Liver (tissue), 3 donors: ENCODE measurements at regions not wholly inside any gene's neighbourhood (a gene's known extent, or its start where the extent isn't known, plus 50 kb on each side); places are given as distances from the start of the nearest gene placed in this dataset.

ENCODE experiments used
- CTCF ChIP-seq: fragments of 150-350 bp; IDR thresholded peaks from 2 replicates; pipeline ENCODE4 v1.5.1; 2017; ENCODE audit warnings: improper control_type of control experiment, low read depth, low read length; ENCODE audit not compliant: missing input control
- GABPA ChIP-seq, 2 donors: IDR thresholded peaks in 1 of 2; conservative IDR thresholded peaks in 1 of 2; 2 replicates each; pipeline ENCODE4 v1.6.1; 2016; ENCODE audit warnings: antibody characterized with exemption in 2 of 2, mild to moderate bottlenecking in 1 of 2, moderate library complexity in 1 of 2
- HNF4G ChIP-seq: IDR thresholded peaks from 2 replicates; pipeline ENCODE4 v1.6.1; 2016; ENCODE audit warnings: antibody characterized with exemption
- JUND ChIP-seq, 2 donors: IDR thresholded peaks; 2 replicates each; pipeline ENCODE4 v1.6.1; 2016; ENCODE audit warnings: antibody characterized with exemption in 2 of 2
- MAX ChIP-seq: IDR thresholded peaks from 2 replicates; pipeline ENCODE4 v1.6.1; 2016; ENCODE audit warnings: antibody characterized with exemption
- RAD21 ChIP-seq, 2 donors: IDR thresholded peaks; 2 replicates each; pipeline ENCODE4 v1.6.1; 2016; ENCODE audit warnings: antibody characterized with exemption in 2 of 2, mild to moderate bottlenecking in 2 of 2
- REST ChIP-seq: IDR thresholded peaks from 2 replicates; pipeline ENCODE4 v1.6.1; 2016; ENCODE audit warnings: antibody characterized with exemption, mild to moderate bottlenecking
- SP1 ChIP-seq: IDR thresholded peaks from 2 replicates; pipeline ENCODE4 v1.6.1; 2018; ENCODE audit warnings: antibody characterized with exemption, mild to moderate bottlenecking
- TAF1 ChIP-seq: conservative IDR thresholded peaks from 2 replicates; pipeline ENCODE4 v1.6.1; 2016; ENCODE audit warnings: antibody characterized with exemption, mild to moderate bottlenecking
- YY1 ChIP-seq: IDR thresholded peaks from 2 replicates; pipeline ENCODE4 v1.6.1; 2016; ENCODE audit warnings: antibody characterized with exemption, mild to moderate bottlenecking
- donor health status: healthy.
- donor health status: healthy.

- TF ChIP-seq TAF1, result no peak
- TF ChIP-seq CTCF, result no peak
- TF ChIP-seq REST, result no peak
- no peak for TF ChIP-seq RAD21 (IDR thresholded peaks at IDR 0.05)
- TF ChIP-seq YY1, result no peak
- no peak for TF ChIP-seq GABPA (IDR thresholded peaks at IDR 0.05 in 1 of 2, conservative IDR thresholded peaks at IDR 0.05 in 1 of 2)
- TF ChIP-seq MAX, result no peak
- no peak for TF ChIP-seq HNF4G
- TF ChIP-seq SP1, result no peak
- no peak for TF ChIP-seq JUND (IDR thresholded peaks at IDR 0.05)
Observed at GRCh38 chr19:28122734-28123133, 1090.2 kb downstream of the UQCRFS1 start.
